IMR-90 (cell line): ENCODE measurements at regions not wholly inside any gene's neighbourhood (a gene's known extent, or its start where the extent isn't known, plus 50 kb on each side); places are given as distances from the start of the nearest gene placed in this dataset.

ENCODE experiments used
- ATAC-seq: fragments of 200-7000 bp; cut with Tn5 transposase; 2 replicates; pipeline ENCODE4 v1.9.1; 2020; ENCODE audit warnings: low read depth, mild to moderate bottlenecking, moderate library complexity
- BruUV-seq: library from RNA; stranded (reverse); fragments of 400-500 nt; replicated peaks from 2 replicates; lab custom pipeline; 2021; lab: Mats Ljungman, UMichigan
- CTCF ChIA-PET: fragments of 300-600 bp; formaldehyde crosslinking; extraction: SDS; loops from one replicate; lab custom pipeline; 2021; ENCODE audit warnings: antibody characterized with exemption; lab: Yijun Ruan, JAX
- POLR2A ChIA-PET: fragments of 300-600 bp; sonication (Branson Sonifier 250); formaldehyde crosslinking; loops from one replicate; lab custom pipeline; 2022; ENCODE audit warnings: antibody characterized with exemption; ENCODE audit not compliant: unreplicated experiment; lab: Charles Lee
- DNase-seq: peaks from one replicate; pipeline ENCODE4 v3.0.0; 2013
- H2AFZ ChIP-seq: replicated peaks from 2 replicates; pipeline ENCODE3; 2013; ENCODE audit warnings: low read length, mild to moderate bottlenecking; ENCODE audit not compliant: poor library complexity
- H2AK5ac ChIP-seq: 2 replicates; pipeline ENCODE4 v1.6.1; 2013; ENCODE audit warnings: low read depth, low read length, inconsistent platforms
- H2AK9ac ChIP-seq: replicated peaks from 2 replicates; pipeline ENCODE3; 2013; ENCODE audit warnings: mild to moderate bottlenecking, low read depth, low read length, moderate library complexity; ENCODE audit not compliant: poor library complexity
- H2BK120ac ChIP-seq: 2 replicates; pipeline ENCODE4 v1.6.1; 2013; ENCODE audit warnings: low read depth, low read length, inconsistent platforms
- H2BK15ac ChIP-seq: 3 replicates; pipeline ENCODE4 v1.6.1; 2013; ENCODE audit warnings: low read depth, low read length, inconsistent platforms
- H2BK20ac ChIP-seq: 2 replicates; pipeline ENCODE4 v1.6.1; 2013; ENCODE audit warnings: low read depth, mild to moderate bottlenecking, inconsistent platforms, low read length, moderate library complexity
- H2BK5ac ChIP-seq: 2 replicates; pipeline ENCODE4 v1.6.1; 2013; ENCODE audit warnings: mild to moderate bottlenecking, low read depth, low read length, inconsistent platforms; ENCODE audit not compliant: poor library complexity, severe bottlenecking
- H3K14ac ChIP-seq: replicated peaks from 2 replicates; pipeline ENCODE4 v1.6.1; 2013; ENCODE audit warnings: low read depth, low read length, inconsistent platforms
- H3K18ac ChIP-seq: 2 replicates; pipeline ENCODE4 v1.6.1; 2013; ENCODE audit warnings: low read depth, low read length, control low read depth
- H3K23ac ChIP-seq: 2 replicates; pipeline ENCODE4 v1.6.1; 2013; ENCODE audit warnings: low read depth, low read length, inconsistent platforms
- H3K27ac ChIP-seq: 2 replicates; pipeline ENCODE4 v1.5.1; 2013; ENCODE audit warnings: mild to moderate bottlenecking, control low read depth, low read length; ENCODE audit not compliant: insufficient read depth
- H3K27me3 ChIP-seq: 2 replicates; pipeline ENCODE4 v1.6.1; 2013; ENCODE audit warnings: low read length; ENCODE audit not compliant: control insufficient read depth, insufficient read depth
- H3K36me3 ChIP-seq: 2 replicates; pipeline ENCODE4 v1.6.1; 2013; ENCODE audit warnings: low read length, mixed read lengths; ENCODE audit not compliant: control insufficient read depth, insufficient read depth
- H3K4ac ChIP-seq: 2 replicates; pipeline ENCODE4 v1.6.1; 2013; ENCODE audit warnings: low read depth, low read length, inconsistent platforms
- H3K4me1 ChIP-seq: 2 replicates; pipeline ENCODE4 v1.6.1; 2013; ENCODE audit warnings: low read length, mixed read lengths; ENCODE audit not compliant: control insufficient read depth, insufficient read depth
- H3K4me2 ChIP-seq: 2 replicates; pipeline ENCODE4 v1.6.1; 2013; ENCODE audit warnings: low read depth, mild to moderate bottlenecking, control low read depth, low read length, moderate library complexity
- H3K4me3 ChIP-seq: 2 replicates; pipeline ENCODE4 v1.5.1; 2013; ENCODE audit warnings: low read depth, mild to moderate bottlenecking, control low read depth, low read length, moderate library complexity; ENCODE audit not compliant: insufficient read depth
- H3K56ac ChIP-seq: 2 replicates; pipeline ENCODE4 v1.6.1; 2013; ENCODE audit warnings: low read length, inconsistent platforms; ENCODE audit not compliant: insufficient read depth; ENCODE audit errors: extremely low read depth
- H3K79me1 ChIP-seq, 2 experiments: 2 replicates each; pipeline ENCODE4 v1.6.1; 2013; ENCODE audit warnings: low read length in 2 of 2, inconsistent platforms in 1 of 2, low read depth in 1 of 2
- H3K9ac ChIP-seq: 2 replicates; pipeline ENCODE4 v1.6.1; 2013; ENCODE audit warnings: low read depth, low read length, control low read depth
- H3K9me1 ChIP-seq: 2 replicates; pipeline ENCODE4 v1.6.1; 2013; ENCODE audit warnings: low read length, inconsistent platforms; ENCODE audit not compliant: insufficient read depth
- H3K9me3 ChIP-seq: 2 replicates; pipeline ENCODE4 v1.6.1; 2013; ENCODE audit warnings: low read length; ENCODE audit not compliant: control insufficient read depth, insufficient read depth
- H4K20me1 ChIP-seq: 2 replicates; pipeline ENCODE4 v1.6.1; 2013; ENCODE audit warnings: low read length, inconsistent platforms; ENCODE audit not compliant: insufficient read depth
- H4K5ac ChIP-seq: 2 replicates; pipeline ENCODE4 v1.6.1; 2013; ENCODE audit warnings: mild to moderate bottlenecking, low read depth, low read length, control low read depth
- H4K8ac ChIP-seq, 2 experiments: 2 replicates each; pipeline ENCODE4 v1.6.1; 2013; ENCODE audit warnings: low read depth in 2 of 2, low read length in 2 of 2, control low read depth in 1 of 2, inconsistent platforms in 1 of 2
- H4K91ac ChIP-seq: 2 replicates; pipeline ENCODE4 v1.6.1; 2013; ENCODE audit warnings: low read depth, low read length, inconsistent platforms; ENCODE audit not compliant: insufficient read depth
- BHLHE40 ChIP-seq: fragments of 150-350 bp; IDR thresholded peaks from 2 replicates; pipeline ENCODE4 v1.6.1; 2016; ENCODE audit warnings: mild to moderate bottlenecking, low read depth, low read length
- CEBPB ChIP-seq: IDR thresholded peaks from 2 replicates; pipeline ENCODE4 v1.6.1; 2012; ENCODE audit warnings: low read depth, low read length, improper control_type of control experiment
- CHD1 ChIP-seq: IDR thresholded peaks from 2 replicates; pipeline ENCODE4 v1.6.1; 2012; ENCODE audit warnings: low read depth, low read length, improper control_type of control experiment
- CTCF ChIP-seq: conservative IDR thresholded peaks from 2 replicates; pipeline ENCODE4 v1.5.1; 2012; ENCODE audit warnings: mild to moderate bottlenecking, low read depth, low read length, improper control_type of control experiment
- ELK1 ChIP-seq: fragments of 150-350 bp; IDR thresholded peaks from 2 replicates; pipeline ENCODE4 v1.6.1; 2016; ENCODE audit warnings: low read depth, mild to moderate bottlenecking, low read length, moderate library complexity, borderline replicate concordance
- FOS ChIP-seq: fragments of 150-350 bp; IDR thresholded peaks from 2 replicates; pipeline ENCODE4 v1.6.1; 2016; ENCODE audit warnings: low read depth, low read length
- MAFK ChIP-seq: IDR thresholded peaks from 2 replicates; pipeline ENCODE4 v1.6.1; 2012; ENCODE audit warnings: low read depth, low read length, improper control_type of control experiment
- MAZ ChIP-seq: IDR thresholded peaks from 2 replicates; pipeline ENCODE4 v1.6.1; 2012; ENCODE audit warnings: low read depth, mild to moderate bottlenecking, low read length, improper control_type of control experiment, moderate library complexity, borderline replicate concordance
- MXI1 ChIP-seq: IDR thresholded peaks from 2 replicates; pipeline ENCODE4 v1.6.1; 2012; ENCODE audit warnings: low read depth, mild to moderate bottlenecking, low read length, moderate library complexity, borderline replicate concordance
- NFE2L2 ChIP-seq: fragments of 150-350 bp; IDR thresholded peaks from 2 replicates; pipeline ENCODE4 v1.6.1; 2016; ENCODE audit warnings: low read depth, mild to moderate bottlenecking, low read length
- POLR2A ChIP-seq: IDR thresholded peaks from 2 replicates; pipeline ENCODE4 v1.6.1; 2012; ENCODE audit warnings: mild to moderate bottlenecking, low read depth, low read length
- RAD21 ChIP-seq: IDR thresholded peaks from 2 replicates; pipeline ENCODE4 v1.6.1; 2012; ENCODE audit warnings: low read length, improper control_type of control experiment
- RCOR1 ChIP-seq: IDR thresholded peaks from 2 replicates; pipeline ENCODE4 v1.6.1; 2012; ENCODE audit warnings: mild to moderate bottlenecking, low read length, improper control_type of control experiment; ENCODE audit not compliant: insufficient replicate concordance
- RFX5 ChIP-seq: IDR thresholded peaks from 2 replicates; pipeline ENCODE4 v1.8.0; 2012; ENCODE audit warnings: low read depth, mild to moderate bottlenecking, low read length, moderate library complexity
- SMC3 ChIP-seq: fragments of 150-350 bp; IDR thresholded peaks from 2 replicates; pipeline ENCODE4 v1.6.1; 2016; ENCODE audit warnings: low read depth, mild to moderate bottlenecking, antibody characterized with exemption, low read length, moderate library complexity
- USF2 ChIP-seq: fragments of 150-350 bp; IDR thresholded peaks from 2 replicates; pipeline ENCODE4 v1.6.1; 2017; ENCODE audit warnings: mild to moderate bottlenecking, antibody characterized with exemption, low read length, low read depth
- WGBS, 2 experiments: methylation state at CpG; one replicate each; pipeline versions ENCODE4 v1.1.5 to v1.1.7; 2013; ENCODE audit warnings: missing lambda C conversion rate in 2 of 2; ENCODE audit not compliant: insufficient read length in 1 of 2; ENCODE audit errors: extremely low coverage in 2 of 2; 5-methylcytosine and 5-hydroxymethylcytosine counted together
- dilution Hi-C: fragments of 300-500 bp; cut with HindIII; formaldehyde crosslinking; loops from one replicate; pipeline ENCODE4 v1.14.3; 2018; ENCODE audit warnings: low sequenced_read_pairs; ENCODE audit not compliant: unreplicated experiment
- in situ Hi-C: fragments of 300-500 bp; cut with MboI; formaldehyde crosslinking; loops from 3 replicates; pipeline ENCODE4 v1.14.3; 2019; ENCODE audit warnings: low sequenced_read_pairs, inconsistent platforms, mixed read lengths
- intact Hi-C: fragments of 100-400 bp; cut with micrococcal nuclease; formaldehyde crosslinking; loops from 2 replicates; pipeline ENCODE4 v1.10.0; 2022

- POLR2A ChIA-PET, result no interaction called here
- H2AK5ac ChIP-seq, result no peak overlapping the region
- in situ Hi-C loops, result no loop called here
- H3K4me2 ChIP-seq, result no peak overlapping the region
- no peak overlapping the region for H4K8ac ChIP-seq
- dilution Hi-C loops, result no loop called here
- no peaks in the 10 kb centered on the region for H3K27me3 ChIP-seq
- no peaks in the 10 kb centered on the region for H4K20me1 ChIP-seq
- H4K5ac ChIP-seq, result no peak overlapping the region
- H3K4ac ChIP-seq, result no peak overlapping the region
- no peak overlapping the region for H2BK120ac ChIP-seq
- CTCF ChIA-PET, result no interaction called here
- no peaks in the 10 kb centered on the region for H3K9me3 ChIP-seq
- BruUV-seq, result no TSS peak
- no peak overlapping the region for H3K14ac ChIP-seq
- no peak overlapping the region for H3K27ac ChIP-seq
- H3K9ac ChIP-seq, result no peak overlapping the region
- no peak overlapping the region for H2BK5ac ChIP-seq
- intact Hi-C loops, result no loop called here
- no peaks in the 10 kb centered on the region for H3K4me1 ChIP-seq
- no peaks in the 10 kb centered on the region for H3K79me1 ChIP-seq
- ATAC-seq, result no peak
- H2AK9ac ChIP-seq, result no peak overlapping the region
- no peak overlapping the region for H2AFZ ChIP-seq
- no peak overlapping the region for H4K91ac ChIP-seq
- no peak overlapping the region for H3K4me3 ChIP-seq
- DNase-seq, result no peak
- WGBS, 2 experiments, result 53% methylated on average over 3 of the region's 6 CpGs; no CpG with 5 or more reads in 1 of the 2 experiments
- H2BK20ac ChIP-seq, result no peak overlapping the region
- no peaks in the 10 kb centered on the region for H3K9me1 ChIP-seq
- H3K18ac ChIP-seq, result no peak overlapping the region
- H3K36me3 ChIP-seq, result no peaks in the 10 kb centered on the region
- H2BK15ac ChIP-seq, result no peak overlapping the region
- TF ChIP-seq RAD21, result no peak
- no peak for TF ChIP-seq CHD1
- no peak for TF ChIP-seq ELK1
- TF ChIP-seq MAZ, result no peak
- TF ChIP-seq RCOR1, result no peak
- no peak for TF ChIP-seq NFE2L2
- no peak for TF ChIP-seq MAFK
- no peak for TF ChIP-seq FOS
- no peak for TF ChIP-seq CEBPB
- TF ChIP-seq BHLHE40, result no peak
- TF ChIP-seq SMC3, result no peak
- no peak for TF ChIP-seq RFX5
- TF ChIP-seq CTCF, result no peak
- TF ChIP-seq POLR2A, result no peak
- TF ChIP-seq MXI1, result no peak
- TF ChIP-seq USF2, result no peak
- no peak overlapping the region for H3K56ac ChIP-seq
- H3K23ac ChIP-seq, result no peak overlapping the region
Observed at GRCh38 chr7:25520516-25520915, 292.2 kb upstream of the NPVF start.
